ENCODE measurements at regions not wholly inside any gene's neighbourhood (a gene's known extent, or its start where the extent isn't known, plus 50 kb on each side); places are given as distances from the start of the nearest gene placed in this dataset.

DNA sequence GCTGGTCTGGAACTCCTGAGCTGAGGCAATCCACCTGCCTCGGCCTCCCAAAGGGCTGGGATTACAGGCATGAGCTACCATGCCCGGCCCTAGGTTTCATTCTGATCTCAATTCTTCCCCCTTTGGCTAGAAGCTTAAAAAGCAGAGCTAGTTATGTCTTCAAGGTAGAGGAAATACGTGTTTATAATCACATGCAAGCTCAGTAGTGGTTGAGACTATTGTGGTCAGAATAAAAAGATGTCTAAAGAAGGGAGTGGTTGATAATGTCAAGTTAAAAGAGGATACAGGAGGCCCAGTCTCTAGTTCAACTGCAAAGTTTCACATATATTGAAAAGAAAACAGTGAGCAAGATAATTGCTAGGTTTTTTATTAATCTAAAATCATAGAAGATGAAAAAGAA is 807.8 kb upstream of the ACVR2A start:
- no peaks in the 10 kb centered on the region for H3K36me3 ChIP-seq (ENCODE audit: control insufficient read depth in 4 of 4, insufficient read depth in 4 of 4, low read length in 3 of 4)
- CTCF ChIA-PET, result no interaction called here
- no peak for DNase-seq

DNA sequence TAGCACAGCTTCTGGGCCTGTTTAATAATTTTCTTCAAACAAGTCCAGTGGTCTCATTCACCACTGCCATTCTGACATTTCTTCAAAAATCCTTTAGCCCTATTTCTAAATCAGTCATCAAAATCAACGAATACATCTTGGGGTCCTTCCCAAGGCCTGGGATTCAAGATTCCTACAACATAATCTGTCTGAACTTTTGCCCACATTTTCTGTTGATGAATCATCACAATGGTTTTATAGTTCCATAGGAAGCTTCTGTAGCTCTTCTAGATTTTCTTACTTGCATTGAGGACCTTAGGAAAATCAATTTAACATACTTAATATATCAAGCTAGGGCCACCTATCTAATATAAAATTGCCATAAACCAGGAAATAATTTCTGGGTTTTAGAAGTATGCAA is 811.8 kb upstream of the ACVR2A start:
- ChIA-PET CTCF (no interaction called here), POLR2A (no interaction called here)
- Histone ChIP-seq H3K4me1 (ENCODE audit: control extremely low read depth in 1 of 4, control insufficient read depth in 4 of 4, insufficient read depth in 4 of 4, low read length in 3 of 4) (no peaks in the 10 kb centered on the region), H3K27ac (ENCODE audit: insufficient read depth in 1 of 2, low read depth in 1 of 2, low read length in 2 of 2, poor library complexity in 1 of 2, severe bottlenecking in 2 of 2) (no peak overlapping the region), H3K27me3 (replicated peaks in 2 of 5; ENCODE audit: control insufficient read depth in 4 of 5, insufficient read depth in 5 of 5, low read length in 4 of 5) (no peaks in the 10 kb centered on the region), H3K36me3 (ENCODE audit: control insufficient read depth in 4 of 4, insufficient read depth in 4 of 4, low read length in 3 of 4) (no peaks in the 10 kb centered on the region), H3K4me3 (ENCODE audit: control insufficient read depth in 1 of 7, extremely low read depth in 1 of 7, insufficient read depth in 4 of 7, low read depth in 2 of 7, low read length in 6 of 7) (no peak overlapping the region), H3K9me3 (ENCODE audit: control extremely low read depth in 1 of 5, control insufficient read depth in 4 of 5, insufficient read depth in 2 of 5, low read depth in 1 of 5, low read length in 4 of 5) (no peaks in the 10 kb centered on the region)
- DNase-seq, result no peak
- WGBS (ENCODE audit: insufficient coverage), result 60% methylated on average over 1 of the region's 1 CpG

More for the DNA sequence above, 807.8 kb upstream of the ACVR2A start:
- Histone ChIP-seq H3K27ac (ENCODE audit: insufficient read depth in 1 of 2, low read depth in 1 of 2, low read length in 2 of 2, poor library complexity in 1 of 2, severe bottlenecking in 2 of 2) (no peak overlapping the region), H3K4me1 (ENCODE audit: control extremely low read depth in 1 of 4, control insufficient read depth in 4 of 4, insufficient read depth in 4 of 4, low read length in 3 of 4) (no peaks in the 10 kb centered on the region), H3K27me3 (replicated peaks in 2 of 5; ENCODE audit: control insufficient read depth in 4 of 5, insufficient read depth in 5 of 5, low read length in 4 of 5) (no peaks in the 10 kb centered on the region), H3K4me3 (ENCODE audit: control insufficient read depth in 1 of 7, extremely low read depth in 1 of 7, insufficient read depth in 4 of 7, low read depth in 2 of 7, low read length in 6 of 7) (no peak overlapping the region), H3K9me3 (ENCODE audit: control extremely low read depth in 1 of 5, control insufficient read depth in 4 of 5, insufficient read depth in 2 of 5, low read depth in 1 of 5, low read length in 4 of 5) (no peaks in the 10 kb centered on the region)
- POLR2A ChIA-PET, result no interaction called here
- 93% methylated on average over 2 of the region's 3 CpGs for WGBS (ENCODE audit: insufficient coverage)

- H3K9me3 ChIP-seq (ENCODE audit: control extremely low read depth in 1 of 5, control insufficient read depth in 4 of 5, insufficient read depth in 2 of 5, low read depth in 1 of 5, low read length in 4 of 5), result peaks cover 0 to 3% (median 0%) of the 10 kb centered on the region in 5 experiments
- H3K4me3 ChIP-seq (ENCODE audit: control insufficient read depth in 1 of 7, extremely low read depth in 1 of 7, insufficient read depth in 4 of 7, low read depth in 2 of 7, low read length in 6 of 7), result no peak overlapping the region
- no peaks in the 10 kb centered on the region for H3K27me3 ChIP-seq (replicated peaks in 2 of 5; ENCODE audit: control insufficient read depth in 4 of 5, insufficient read depth in 5 of 5, low read length in 4 of 5)
- no peaks in the 10 kb centered on the region for H3K4me1 ChIP-seq (ENCODE audit: control extremely low read depth in 1 of 4, control insufficient read depth in 4 of 4, insufficient read depth in 4 of 4, low read length in 3 of 4)
- DNase-seq, result no peak
- POLR2A ChIA-PET, result no interaction called here
- CTCF ChIA-PET, result no interaction called here
- no peaks in the 10 kb centered on the region for H3K36me3 ChIP-seq (ENCODE audit: control insufficient read depth in 4 of 4, insufficient read depth in 4 of 4, low read length in 3 of 4)
- WGBS (ENCODE audit: insufficient coverage), result 100% methylated on average over 1 of the region's 3 CpGs
- H3K27ac ChIP-seq (ENCODE audit: insufficient read depth in 1 of 2, low read depth in 1 of 2, low read length in 2 of 2, poor library complexity in 1 of 2, severe bottlenecking in 2 of 2), result no peak overlapping the region
Observed at GRCh38 chr2:147031897-147032296, 812.9 kb upstream of the ACVR2A start.

DNA sequence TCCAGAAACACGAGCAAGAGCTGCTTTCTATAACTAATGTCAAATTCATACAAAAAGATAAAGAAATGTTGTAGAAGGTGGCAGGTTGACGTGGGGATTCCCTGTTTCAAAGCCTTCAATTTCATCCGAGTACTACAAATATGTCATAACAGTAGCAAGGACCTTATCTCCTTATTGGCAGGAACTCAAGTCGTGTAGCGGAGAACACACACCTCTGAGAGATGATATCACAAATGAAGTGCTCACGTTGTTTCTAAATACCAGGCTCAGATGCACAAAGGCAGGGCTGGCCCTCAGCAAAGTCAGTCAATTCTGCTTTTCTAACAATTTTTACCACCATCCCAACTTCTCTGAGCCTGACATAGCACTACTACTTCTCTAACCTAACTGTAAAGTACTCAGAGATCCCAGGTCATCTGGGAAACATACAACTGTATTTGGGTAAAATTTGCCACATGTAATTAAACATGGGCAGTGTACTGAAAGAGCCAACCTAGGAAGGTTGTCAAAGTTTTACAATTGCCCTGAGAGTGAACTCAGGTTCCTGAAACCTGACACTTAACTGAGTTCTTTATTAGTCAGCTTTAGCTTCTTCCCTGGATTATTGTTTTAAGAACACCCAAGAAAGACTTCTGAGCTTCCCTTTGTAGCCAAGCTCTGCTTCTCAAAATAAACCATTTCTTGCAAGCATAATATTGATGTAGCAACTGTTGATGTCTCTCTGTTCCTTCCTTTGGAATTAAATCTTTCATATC is 813.7 kb upstream of the ACVR2A start:
- Histone ChIP-seq H3K27ac (ENCODE audit: insufficient read depth in 1 of 2, low read depth in 1 of 2, low read length in 2 of 2, poor library complexity in 1 of 2, severe bottlenecking in 2 of 2) (no peak overlapping the region), H3K4me3 (ENCODE audit: control insufficient read depth in 1 of 7, extremely low read depth in 1 of 7, insufficient read depth in 4 of 7, low read depth in 2 of 7, low read length in 6 of 7) (no peak overlapping the region), H3K36me3 (ENCODE audit: control insufficient read depth in 4 of 4, insufficient read depth in 4 of 4, low read length in 3 of 4) (no peaks in the 10 kb centered on the region), H3K9me3 (ENCODE audit: control extremely low read depth in 1 of 5, control insufficient read depth in 4 of 5, insufficient read depth in 2 of 5, low read depth in 1 of 5, low read length in 4 of 5) (peaks cover 0 to 3% (median 0%) of the 10 kb centered on the region in 5 experiments), H3K4me1 (ENCODE audit: control extremely low read depth in 1 of 4, control insufficient read depth in 4 of 4, insufficient read depth in 4 of 4, low read length in 3 of 4) (no peaks in the 10 kb centered on the region), H3K27me3 (replicated peaks in 2 of 5; ENCODE audit: control insufficient read depth in 4 of 5, insufficient read depth in 5 of 5, low read length in 4 of 5) (no peaks in the 10 kb centered on the region)
- CTCF ChIA-PET, result interaction anchor here (0.8 kb wide), 1 partner anchor 14 kb away, joined by 3 read pairs; no protein-coding TSS in a partner anchor
- WGBS (ENCODE audit: insufficient coverage), result 86% methylated on average over 5 of the region's 6 CpGs
- POLR2A ChIA-PET, result no interaction called here
- no peak for DNase-seq

DNA sequence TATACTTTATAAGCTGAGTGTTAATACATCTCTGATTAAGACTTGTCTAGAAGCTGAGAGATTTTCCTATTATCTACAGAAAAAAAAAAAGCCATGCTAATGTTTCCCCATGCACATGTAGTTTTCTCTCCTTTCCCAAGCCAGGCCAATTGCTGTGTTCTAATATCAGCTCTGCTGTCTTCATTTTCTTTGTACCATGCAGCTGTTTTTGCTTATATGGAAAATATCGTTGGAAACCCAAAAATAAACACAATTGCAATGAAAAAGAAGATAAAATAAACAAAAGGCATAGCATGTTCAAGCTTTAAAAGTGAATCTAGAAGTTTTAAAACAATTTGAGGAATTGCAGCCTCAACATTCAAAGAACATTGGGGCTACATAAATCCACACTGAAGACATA is 817.4 kb upstream of the ACVR2A start:
- H3K36me3 ChIP-seq (ENCODE audit: control insufficient read depth in 4 of 4, insufficient read depth in 4 of 4, low read length in 3 of 4), result no peaks in the 10 kb centered on the region
- H3K4me1 ChIP-seq (ENCODE audit: control extremely low read depth in 1 of 4, control insufficient read depth in 4 of 4, insufficient read depth in 4 of 4, low read length in 3 of 4), result no peaks in the 10 kb centered on the region
- no peaks in the 10 kb centered on the region for H3K27me3 ChIP-seq (replicated peaks in 2 of 5; ENCODE audit: control insufficient read depth in 4 of 5, insufficient read depth in 5 of 5, low read length in 4 of 5)
- WGBS (ENCODE audit: insufficient coverage), result 100% methylated on average over 1 of the region's 1 CpG
- H3K4me3 ChIP-seq (ENCODE audit: control insufficient read depth in 1 of 7, extremely low read depth in 1 of 7, insufficient read depth in 4 of 7, low read depth in 2 of 7, low read length in 6 of 7), result no peak overlapping the region
- ChIA-PET POLR2A (no interaction called here), CTCF (no interaction called here)
- peaks cover 0 to 15% (median 4%) of the 10 kb centered on the region in 5 experiments for H3K9me3 ChIP-seq (ENCODE audit: control extremely low read depth in 1 of 5, control insufficient read depth in 4 of 5, insufficient read depth in 2 of 5, low read depth in 1 of 5, low read length in 4 of 5)
- H3K27ac ChIP-seq (ENCODE audit: insufficient read depth in 1 of 2, low read depth in 1 of 2, low read length in 2 of 2, poor library complexity in 1 of 2, severe bottlenecking in 2 of 2), result no peak overlapping the region
- DNase-seq, result no peak

- Histone ChIP-seq H3K27ac (ENCODE audit: insufficient read depth in 1 of 2, low read depth in 1 of 2, low read length in 2 of 2, poor library complexity in 1 of 2, severe bottlenecking in 2 of 2) (no peak overlapping the region), H3K27me3 (replicated peaks in 2 of 5; ENCODE audit: control insufficient read depth in 4 of 5, insufficient read depth in 5 of 5, low read length in 4 of 5) (no peaks in the 10 kb centered on the region), H3K36me3 (ENCODE audit: control insufficient read depth in 4 of 4, insufficient read depth in 4 of 4, low read length in 3 of 4) (no peaks in the 10 kb centered on the region), H3K9me3 (ENCODE audit: control extremely low read depth in 1 of 5, control insufficient read depth in 4 of 5, insufficient read depth in 2 of 5, low read depth in 1 of 5, low read length in 4 of 5) (peaks cover 0 to 18% (median 4%) of the 10 kb centered on the region in 5 experiments), H3K4me3 (ENCODE audit: control insufficient read depth in 1 of 7, extremely low read depth in 1 of 7, insufficient read depth in 4 of 7, low read depth in 2 of 7, low read length in 6 of 7) (no peak overlapping the region), H3K4me1 (ENCODE audit: control extremely low read depth in 1 of 4, control insufficient read depth in 4 of 4, insufficient read depth in 4 of 4, low read length in 3 of 4) (no peaks in the 10 kb centered on the region)
- ChIA-PET CTCF (no interaction called here), POLR2A (interaction anchor here (0.6 kb wide), 1 partner anchor 29 kb away, joined by 3 read pairs; no protein-coding TSS in a partner anchor)
- no CpG with 5 or more reads among the region's 2 CpGs for WGBS (ENCODE audit: insufficient coverage)
- DNase-seq, result no peak
Observed at GRCh38 chr2:147026664-147027295, 818.0 kb upstream of the ACVR2A start.

All from common myeloid progenitor, CD34-positive (primary cell).